ENCODE measurements at regions not wholly inside any gene's neighbourhood (a gene's known extent, or its start where the extent isn't known, plus 50 kb on each side); places are given as distances from the start of the nearest gene placed in this dataset.

GRCh38 chr10:78865538-78865875, 203.3 kb upstream of the ZMIZ1 start:
- no peak overlapping the region for H3K27ac Mint-ChIP-seq (ENCODE audit: unreplicated experiment)
- H3K4me3 Mint-ChIP-seq (ENCODE audit: low read depth, unreplicated experiment) = no peak overlapping the region
- H3K4me1 Mint-ChIP-seq (ENCODE audit: low read depth, unreplicated experiment) = peaks cover 18% of the 10 kb centered on the region
- BruUV-seq (replicated peaks) = no TSS peak
- no peaks in the 10 kb centered on the region for H3K9me3 Mint-ChIP-seq (ENCODE audit: low read depth, unreplicated experiment)
- no peaks in the 10 kb centered on the region for H3K27me3 Mint-ChIP-seq (ENCODE audit: unreplicated experiment)
- no peak for DNase-seq
- H3K36me3 Mint-ChIP-seq (ENCODE audit: insufficient read depth, unreplicated experiment) = no peaks in the 10 kb centered on the region
- intact Hi-C loops (cut with micrococcal nuclease; ENCODE audit: unreplicated experiment) = no loop called here
- TF ChIP-seq CTCF (IDR thresholded peaks at IDR 0.05; ENCODE audit: unreplicated experiment) = no peak
- CTCF ChIA-PET = no interaction called here

- no TSS peak for BruUV-seq (replicated peaks)
- no peak for DNase-seq
- Mint-ChIP-seq H3K4me1 (ENCODE audit: low read depth, unreplicated experiment) (peaks cover 18% of the 10 kb centered on the region), H3K27ac (ENCODE audit: unreplicated experiment) (no peak overlapping the region), H3K27me3 (ENCODE audit: unreplicated experiment) (no peaks in the 10 kb centered on the region), H3K36me3 (ENCODE audit: insufficient read depth, unreplicated experiment) (no peaks in the 10 kb centered on the region), H3K4me3 (ENCODE audit: low read depth, unreplicated experiment) (no peak overlapping the region), H3K9me3 (ENCODE audit: low read depth, unreplicated experiment) (no peaks in the 10 kb centered on the region)
- intact Hi-C loops (cut with micrococcal nuclease; ENCODE audit: unreplicated experiment) = no loop called here
- no peak for TF ChIP-seq CTCF (IDR thresholded peaks at IDR 0.05; ENCODE audit: unreplicated experiment)
- CTCF ChIA-PET = no interaction called here
Measured at GRCh38 chr10:78865931-78866717, 202.6 kb upstream of the ZMIZ1 start.

GRCh38 chr10:78866731-78867554, 201.8 kb upstream of the ZMIZ1 start:
- no peak for DNase-seq
- Mint-ChIP-seq H3K4me1 (ENCODE audit: low read depth, unreplicated experiment) (peaks cover 15% of the 10 kb centered on the region), H3K4me3 (ENCODE audit: low read depth, unreplicated experiment) (no peak overlapping the region), H3K27me3 (ENCODE audit: unreplicated experiment) (no peaks in the 10 kb centered on the region), H3K36me3 (ENCODE audit: insufficient read depth, unreplicated experiment) (no peaks in the 10 kb centered on the region), H3K27ac (ENCODE audit: unreplicated experiment) (no peak overlapping the region), H3K9me3 (ENCODE audit: low read depth, unreplicated experiment) (no peaks in the 10 kb centered on the region)
- intact Hi-C loops (cut with micrococcal nuclease; ENCODE audit: unreplicated experiment) = no loop called here
- CTCF ChIA-PET = no interaction called here
- BruUV-seq (replicated peaks) = no TSS peak
- no peak for TF ChIP-seq CTCF (IDR thresholded peaks at IDR 0.05; ENCODE audit: unreplicated experiment)

GRCh38 chr10:78867555-78867939, 201.2 kb upstream of the ZMIZ1 start:
- DNase-seq = no peak
- no peaks in the 10 kb centered on the region for H3K9me3 Mint-ChIP-seq (ENCODE audit: low read depth, unreplicated experiment)
- H3K36me3 Mint-ChIP-seq (ENCODE audit: insufficient read depth, unreplicated experiment) = no peaks in the 10 kb centered on the region
- TF ChIP-seq CTCF (IDR thresholded peaks at IDR 0.05; ENCODE audit: unreplicated experiment) = no peak
- no peak overlapping the region for H3K4me3 Mint-ChIP-seq (ENCODE audit: low read depth, unreplicated experiment)
- peaks cover 9% of the 10 kb centered on the region for H3K4me1 Mint-ChIP-seq (ENCODE audit: low read depth, unreplicated experiment)
- H3K27ac Mint-ChIP-seq (ENCODE audit: unreplicated experiment) = no peak overlapping the region
- no TSS peak for BruUV-seq (replicated peaks)
- H3K27me3 Mint-ChIP-seq (ENCODE audit: unreplicated experiment) = no peaks in the 10 kb centered on the region
- CTCF ChIA-PET = no interaction called here
- intact Hi-C loops (cut with micrococcal nuclease; ENCODE audit: unreplicated experiment) = no loop called here
